ENCODE measurements at regions not wholly inside any gene's neighbourhood (a gene's known extent, or its start where the extent isn't known, plus 50 kb on each side); places are given as distances from the start of the nearest gene placed in this dataset.

GRCh38 chr18:66107546-66107945 lies 356.7 kb downstream of the CDH7 start:
- TF ChIP-seq CTCF (IDR thresholded peaks at IDR 0.05): no peak
- TF ChIP-seq POLR2A (IDR thresholded peaks at IDR 0.05): no peak
- TF ChIP-seq POLR2AphosphoS5 (IDR thresholded peaks at IDR 0.05): no peak

All from breast epithelium (tissue), 3 donors.